Subcutaneous abdominal adipose tissue (tissue), 5 donors: ENCODE measurements at regions not wholly inside any gene's neighbourhood (a gene's known extent, or its start where the extent isn't known, plus 50 kb on each side); places are given as distances from the start of the nearest gene placed in this dataset.
"Not testable (repeated sequence)": the region's sequence is repeated elsewhere in the genome, so short reads cannot be mapped to it uniquely, and the experiment has no call there.

Experiments used
- H3K27ac ChIP-seq: one replicate; pipeline ENCODE4 v1.7.0; 2013; ENCODE audit warnings: low read depth, mild to moderate bottlenecking, inconsistent platforms, low read length, moderate library complexity
- H3K27me3 ChIP-seq, 5 donors: one replicate each; pipeline ENCODE4 v1.7.0; 2013; ENCODE audit warnings: low read length in 5 of 5, inconsistent platforms in 1 of 5; ENCODE audit not compliant: control insufficient read depth in 5 of 5, insufficient read depth in 4 of 5
- H3K36me3 ChIP-seq, 5 donors: one replicate each; pipeline ENCODE4 v1.7.0; 2013; ENCODE audit warnings: low read length in 5 of 5; ENCODE audit not compliant: control insufficient read depth in 5 of 5, insufficient read depth in 5 of 5
- H3K4me1 ChIP-seq, 5 donors: one replicate each; pipeline ENCODE4 v1.7.0; 2013; ENCODE audit warnings: low read length in 5 of 5, mild to moderate bottlenecking in 3 of 5, moderate library complexity in 1 of 5; ENCODE audit not compliant: control insufficient read depth in 5 of 5, insufficient read depth in 5 of 5
- H3K4me3 ChIP-seq, 5 donors: one replicate each; pipeline ENCODE4 v1.7.0; 2013; ENCODE audit warnings: low read length in 5 of 5, low read depth in 1 of 5
- H3K9ac ChIP-seq, 5 donors: one replicate each; pipeline ENCODE4 v1.7.0; 2013; ENCODE audit warnings: low read length in 5 of 5, mild to moderate bottlenecking in 4 of 5, moderate library complexity in 3 of 5
- H3K9me3 ChIP-seq, 5 donors: one replicate each; pipeline ENCODE4 v1.7.0; 2013; ENCODE audit warnings: low read length in 5 of 5; ENCODE audit not compliant: control insufficient read depth in 5 of 5
- donor health status: healthy.
- donor health status: healthy.
- donor health status: healthy.
- donor health status: healthy.
- donor health status: healthy.

GRCh38 chr6:51118792-51119191, 300.1 kb downstream of the TFAP2B start:
- H3K27ac ChIP-seq, result no peak overlapping the region
- H3K4me3 ChIP-seq, result no peak overlapping the region
- H3K9ac ChIP-seq, result no peak overlapping the region
- no peaks in the 10 kb centered on the region for H3K9me3 ChIP-seq
- peaks cover 0 to 9% (median 0%) of the 10 kb centered on the region in 5 donors for H3K4me1 ChIP-seq
- H3K36me3 ChIP-seq, result no peaks in the 10 kb centered on the region
- no peaks in the 10 kb centered on the region for H3K27me3 ChIP-seq

DNA sequence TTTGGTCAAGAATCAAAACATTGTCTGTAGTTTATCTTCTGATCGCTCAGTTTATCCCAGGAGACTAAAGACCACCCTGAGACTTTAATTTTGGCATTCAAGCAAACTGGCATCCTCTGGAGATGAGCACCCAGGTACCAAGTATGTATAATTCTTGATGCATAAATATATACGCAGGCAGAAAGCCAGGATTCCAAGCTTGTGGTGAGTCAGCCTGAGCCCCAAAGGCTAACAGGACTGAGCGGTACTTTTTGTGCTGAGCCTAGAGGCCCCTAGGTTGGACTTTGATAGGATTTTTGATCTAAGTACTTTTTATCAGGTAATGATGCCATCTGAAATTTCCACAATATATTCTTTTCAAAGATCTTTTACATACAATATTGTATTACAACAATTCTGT, 301.3 kb downstream of the TFAP2B start:
- Histone ChIP-seq H3K9me3 (no peaks in the 10 kb centered on the region), H3K4me1 (peaks cover 0 to 9% (median 0%) of the 10 kb centered on the region in 5 donors), H3K27ac (no peak overlapping the region), H3K9ac (no peak overlapping the region), H3K27me3 (no peaks in the 10 kb centered on the region), H3K4me3 (no peak overlapping the region), H3K36me3 (no peaks in the 10 kb centered on the region)

GRCh38 chr6:51121380-51121976, 302.8 kb downstream of the TFAP2B start:
- not testable (repeated sequence) for H3K27ac ChIP-seq, H3K9ac ChIP-seq

DNA sequence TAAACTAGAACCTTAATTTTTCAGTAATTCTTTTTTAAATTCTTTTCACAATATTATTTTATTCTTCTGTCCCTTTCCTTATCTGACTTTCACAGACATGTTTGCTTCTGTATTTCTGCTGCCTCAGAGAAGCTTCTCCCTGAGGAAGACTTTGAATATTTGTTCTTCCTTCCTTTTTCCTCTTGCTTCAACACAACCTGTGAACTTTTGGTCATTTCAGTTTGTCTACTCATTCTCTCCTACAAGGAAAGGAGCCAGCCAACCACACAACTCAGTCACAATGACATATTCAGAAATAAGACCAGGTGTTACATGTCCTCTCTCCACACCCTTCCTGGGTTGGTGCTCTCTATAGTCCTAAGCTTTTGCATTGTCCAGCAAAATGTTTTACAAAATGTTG, 310.4 kb downstream of the TFAP2B start:
- Histone ChIP-seq H3K9ac (no peak overlapping the region), H3K36me3 (no peaks in the 10 kb centered on the region), H3K4me3 (no peak overlapping the region), H3K9me3 (no peaks in the 10 kb centered on the region), H3K27ac (no peak overlapping the region), H3K27me3 (no peaks in the 10 kb centered on the region), H3K4me1 (no peaks in the 10 kb centered on the region)

More at GRCh38 chr6:51121380-51121976, 302.8 kb downstream of the TFAP2B start:
- H3K4me1 ChIP-seq, H3K36me3 ChIP-seq, H3K4me3 ChIP-seq, H3K27me3 ChIP-seq, H3K9me3 ChIP-seq: not testable (repeated sequence)

DNA sequence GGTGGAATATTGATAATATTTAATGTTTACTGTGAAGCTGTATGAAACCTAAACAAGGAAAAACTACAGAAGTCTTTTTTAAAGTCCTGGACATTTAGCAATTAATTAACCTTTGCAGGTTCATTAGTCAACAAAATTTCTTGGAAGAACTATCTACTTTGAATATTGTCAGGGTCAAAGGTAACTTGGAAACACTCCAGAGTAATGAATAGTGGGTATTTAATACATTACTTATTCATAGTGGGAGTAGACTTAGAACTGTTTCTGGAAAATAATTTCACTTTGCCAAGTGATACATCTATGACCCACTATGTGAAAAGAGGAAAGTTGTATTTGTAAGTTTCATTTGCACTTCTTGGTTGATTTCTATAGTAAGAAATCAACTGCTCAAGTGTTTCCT, 319.1 kb downstream of the TFAP2B start:
- Histone ChIP-seq H3K9ac (no peak overlapping the region), H3K4me1 (peaks cover 0 to 3% (median 0%) of the 10 kb centered on the region in 5 donors), H3K4me3 (no peak overlapping the region), H3K9me3 (peaks cover 0 to 5% (median 2%) of the 10 kb centered on the region in 5 donors), H3K27me3 (no peaks in the 10 kb centered on the region), H3K36me3 (no peaks in the 10 kb centered on the region), H3K27ac (no peak overlapping the region)

GRCh38 chr6:51139950-51140385, 321.3 kb downstream of the TFAP2B start:
- Histone ChIP-seq H3K36me3 (no peaks in the 10 kb centered on the region), H3K27ac (no peak overlapping the region), H3K4me1 (peaks cover 0 to 3% (median 0%) of the 10 kb centered on the region in 5 donors), H3K27me3 (no peaks in the 10 kb centered on the region), H3K9ac (peak overlapping the region in 1 of 5 donors; percentile 8), H3K9me3 (peaks cover 0 to 9% (median 2%) of the 10 kb centered on the region in 5 donors), H3K4me3 (peak overlapping the region in 1 of 5 donors; percentile 11)

- H3K36me3 ChIP-seq, result no peaks in the 10 kb centered on the region
- H3K4me3 ChIP-seq, result no peak overlapping the region
- no peak overlapping the region for H3K27ac ChIP-seq
- H3K4me1 ChIP-seq, result peaks cover 0 to 3% (median 0%) of the 10 kb centered on the region in 5 donors
- no peak overlapping the region for H3K9ac ChIP-seq
- H3K27me3 ChIP-seq, result no peaks in the 10 kb centered on the region
- H3K9me3 ChIP-seq, result peaks cover 0 to 7% (median 0%) of the 10 kb centered on the region in 5 donors
These were observed 322.4 kb downstream of the TFAP2B start for GRCh38 chr6:51141080-51141479.

DNA sequence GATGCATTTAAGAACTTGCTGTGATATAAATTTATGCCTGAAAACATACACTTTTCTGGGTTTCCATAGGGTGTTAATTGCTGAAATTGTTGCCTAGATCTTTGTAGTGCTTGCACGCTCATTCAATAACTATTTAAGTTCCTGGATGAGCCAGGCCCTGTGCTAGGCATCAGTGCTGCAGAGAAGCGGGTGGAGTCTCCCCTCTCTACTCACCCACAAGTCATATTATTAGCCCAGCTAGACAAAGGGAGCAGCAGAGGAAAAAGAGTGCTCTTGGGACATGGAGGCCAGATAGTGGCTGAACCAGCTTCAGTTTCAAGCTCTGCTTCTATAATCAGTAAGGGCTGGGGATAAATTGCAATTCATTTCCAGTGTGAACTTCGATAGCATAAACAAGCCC, 329.1 kb downstream of the TFAP2B start:
- peaks cover 0 to 3% (median 0%) of the 10 kb centered on the region in 5 donors for H3K9me3 ChIP-seq
- no peaks in the 10 kb centered on the region for H3K27me3 ChIP-seq
- no peak overlapping the region for H3K27ac ChIP-seq
- H3K4me3 ChIP-seq, result no peak overlapping the region
- no peak overlapping the region for H3K9ac ChIP-seq
- no peaks in the 10 kb centered on the region for H3K36me3 ChIP-seq
- no peaks in the 10 kb centered on the region for H3K4me1 ChIP-seq

- Histone ChIP-seq H3K27ac (no peak overlapping the region), H3K9ac (no peak overlapping the region), H3K36me3 (no peaks in the 10 kb centered on the region), H3K4me1 (no peaks in the 10 kb centered on the region), H3K9me3 (no peaks in the 10 kb centered on the region), H3K27me3 (no peaks in the 10 kb centered on the region), H3K4me3 (no peak overlapping the region)
These were observed 333.9 kb downstream of the TFAP2B start for GRCh38 chr6:51152594-51152993.

- Histone ChIP-seq H3K27me3 (no peaks in the 10 kb centered on the region), H3K9ac (no peak overlapping the region), H3K9me3 (no peaks in the 10 kb centered on the region), H3K36me3 (no peaks in the 10 kb centered on the region), H3K4me1 (no peaks in the 10 kb centered on the region), H3K4me3 (no peak overlapping the region), H3K27ac (no peak overlapping the region)
These were observed 334.4 kb downstream of the TFAP2B start for GRCh38 chr6:51153109-51153508.
